B cell (primary cell): ENCODE measurements at regions not wholly inside any gene's neighbourhood (a gene's known extent, or its start where the extent isn't known, plus 50 kb on each side); places are given as distances from the start of the nearest gene placed in this dataset.

Experiments
- ATAC-seq: fragments of 200-7000 bp; cut with Tn5 transposase; one replicate; pipeline ENCODE4 v1.10.0; 2021; ENCODE audit warnings: low read depth, mild to moderate bottlenecking, moderate number of reproducible peaks, moderate library complexity
- CTCF ChIA-PET: fragments of 350-600 bp; sonication (Branson Sonifier 250); formaldehyde crosslinking; loops from one replicate; lab custom pipeline; 2021; ENCODE audit warnings: antibody characterized with exemption, inconsistent platforms; lab: Charles Lee
- POLR2A ChIA-PET: fragments of 350-600 bp; sonication (Branson Sonifier 250); formaldehyde crosslinking; loops from one replicate; lab custom pipeline; 2021; ENCODE audit warnings: antibody characterized with exemption; lab: Charles Lee
- DNase-seq: peaks from one replicate; pipeline ENCODE4 v3.0.0; 2013
- H2AFZ ChIP-seq: 2 replicates; pipeline ENCODE4 v1.6.1; 2012; ENCODE audit warnings: mild to moderate bottlenecking, low read depth, low read length; ENCODE audit not compliant: insufficient read depth, poor library complexity, severe bottlenecking
- H3K27ac ChIP-seq, 2 donors: 1 replicate in 1 of 2; 2 replicates in 1 of 2; pipeline ENCODE4 v1.5.1; 2012 to 2013; ENCODE audit warnings: low read length in 2 of 2, mild to moderate bottlenecking in 2 of 2, moderate library complexity in 1 of 2
- H3K27me3 ChIP-seq, 4 experiments: fragments of 200-600 bp in 1 of 4; sonication (generic) in 1 of 4; replicated peaks in 1 of 4; 1 replicate in 2 of 4; 2 replicates in 2 of 4; pipeline versions ENCODE4 v1.6.1 to v1.7.0; 2013 to 2016; ENCODE audit warnings: low read length in 3 of 4, mild to moderate bottlenecking in 2 of 4, mixed read lengths in 1 of 4, moderate library complexity in 1 of 4; ENCODE audit not compliant: insufficient read depth in 4 of 4, control insufficient read depth in 3 of 4; ENCODE audit errors: control extremely low read depth in 1 of 4
- H3K36me3 ChIP-seq, 2 experiments: replicated peaks in 1 of 2; 1 replicate in 1 of 2; 2 replicates in 1 of 2; pipeline versions ENCODE4 v1.6.1 to v1.7.1; 2013; ENCODE audit warnings: low read length in 1 of 2; ENCODE audit not compliant: insufficient read depth in 2 of 2, control insufficient read depth in 1 of 2; ENCODE audit errors: control extremely low read depth in 1 of 2, extremely low read depth in 1 of 2
- H3K4me1 ChIP-seq, 2 donors: fragments of 200-600 bp in 1 of 2; sonication (generic) in 1 of 2; 1 replicate in 1 of 2; 2 replicates in 1 of 2; pipeline versions ENCODE4 v1.5.1 to v1.6.1; 2013 to 2017; ENCODE audit warnings: low read length in 2 of 2; ENCODE audit not compliant: control insufficient read depth in 2 of 2, insufficient read depth in 2 of 2
- H3K4me2 ChIP-seq: replicated peaks from 2 replicates; pipeline ENCODE3; 2012; ENCODE audit warnings: mild to moderate bottlenecking, low read depth, low read length; ENCODE audit not compliant: poor library complexity, severe bottlenecking
- H3K4me3 ChIP-seq, 5 experiments: fragments of 200-600 bp in 1 of 5; sonication (generic) in 1 of 5; 1 replicate in 3 of 5; 2 replicates in 2 of 5; pipeline versions ENCODE4 v1.5.1 to v1.7.0; 2011 to 2016; ENCODE audit warnings: low read length in 4 of 5, mild to moderate bottlenecking in 4 of 5, low read depth in 2 of 5, control low read depth in 1 of 5, moderate library complexity in 1 of 5; ENCODE audit not compliant: insufficient read depth in 1 of 5; ENCODE audit errors: control extremely low read depth in 1 of 5, extremely low read depth in 1 of 5
- H3K79me2 ChIP-seq: fragments of 200-600 bp; sonication (generic); one replicate; pipeline ENCODE4 v1.6.0; 2016; ENCODE audit warnings: low read length; ENCODE audit not compliant: control insufficient read depth, insufficient read depth
- H3K9ac ChIP-seq: fragments of 200-600 bp; sonication (generic); 2 replicates; pipeline ENCODE4 v1.6.1; 2017; ENCODE audit warnings: mild to moderate bottlenecking, low read length, moderate library complexity
- H3K9me3 ChIP-seq, 3 donors: one replicate each; pipeline versions ENCODE4 v1.6.1 to v1.7.1; 2013; ENCODE audit warnings: low read length in 2 of 3; ENCODE audit not compliant: control insufficient read depth in 2 of 3, insufficient read depth in 1 of 3; ENCODE audit errors: control extremely low read depth in 1 of 3
- H4K20me1 ChIP-seq: 2 replicates; pipeline ENCODE4 v1.6.0; 2012; ENCODE audit warnings: mild to moderate bottlenecking, low read length; ENCODE audit not compliant: insufficient read depth, control insufficient read depth, poor library complexity, severe bottlenecking
- H3K27ac Mint-ChIP-seq: one replicate; pipeline ENCODE4 v1.8.0; 2021; ENCODE audit warnings: mixed read lengths
- H3K27me3 Mint-ChIP-seq: one replicate; pipeline ENCODE4 v1.8.0; 2021; ENCODE audit warnings: mixed read lengths
- H3K4me1 Mint-ChIP-seq: one replicate; pipeline ENCODE4 v1.8.0; 2021; ENCODE audit warnings: mixed read lengths
- H3K4me3 Mint-ChIP-seq: one replicate; pipeline ENCODE4 v1.8.0; 2021; ENCODE audit warnings: mixed read lengths
- H3K9me3 Mint-ChIP-seq: one replicate; pipeline ENCODE4 v1.8.0; 2022; ENCODE audit warnings: mixed read lengths; ENCODE audit not compliant: insufficient read depth
- CTCF ChIP-seq: fragments of 200-600 bp; IDR thresholded peaks from one replicate; pipeline ENCODE4 v1.8.0; 2022; ENCODE audit warnings: antibody characterized with exemption, mild to moderate bottlenecking
- EZH2 ChIP-seq: IDR thresholded peaks from 2 replicates; pipeline ENCODE4 v1.6.1; 2012; ENCODE audit warnings: borderline replicate concordance, low read depth, mild to moderate bottlenecking, moderate library complexity, low read length; ENCODE audit not compliant: insufficient read depth, poor library complexity, severe bottlenecking
- WGBS: methylation state at CpG from one replicate; pipeline ENCODE4 v1.1.5; 2013; ENCODE audit warnings: missing lambda C conversion rate; ENCODE audit not compliant: insufficient coverage; 5-methylcytosine and 5-hydroxymethylcytosine counted together
- intact Hi-C: fragments of 100-400 bp; cut with micrococcal nuclease; formaldehyde crosslinking; loops from one replicate; pipeline ENCODE4 v1.10.0; 2022

- Mint-ChIP-seq H3K9me3 (no peaks in the 10 kb centered on the region), H3K27me3 (no peaks in the 10 kb centered on the region), H3K4me1 (no peaks in the 10 kb centered on the region), H3K4me3 (no peak overlapping the region), H3K27ac (no peak overlapping the region)
- intact Hi-C loops, result no loop called here
- no peak overlapping the region for H3K9ac ChIP-seq
- ChIA-PET POLR2A (no interaction called here), CTCF (no interaction called here)
- H3K79me2 ChIP-seq, result no peaks in the 10 kb centered on the region
- H3K36me3 ChIP-seq, result no peaks in the 10 kb centered on the region
- WGBS, result no CpG with 5 or more reads among the region's 2 CpGs
- ATAC-seq, result no peak
- no peak overlapping the region for H3K4me3 ChIP-seq
- no peaks in the 10 kb centered on the region for H4K20me1 ChIP-seq
- peaks cover 0 to 1% (median 0%) of the 10 kb centered on the region in 3 donors for H3K9me3 ChIP-seq
- no peak for DNase-seq
- no peaks in the 10 kb centered on the region for H3K27me3 ChIP-seq
- TF ChIP-seq EZH2 (no peak), CTCF (no peak)
- no peak overlapping the region for H2AFZ ChIP-seq
- no peak overlapping the region for H3K27ac ChIP-seq
- no peaks in the 10 kb centered on the region for H3K4me1 ChIP-seq
- no peak overlapping the region for H3K4me2 ChIP-seq
Measured at GRCh38 chr14:40368314-40368713, 936.1 kb upstream of the FBXO33 start.

DNA sequence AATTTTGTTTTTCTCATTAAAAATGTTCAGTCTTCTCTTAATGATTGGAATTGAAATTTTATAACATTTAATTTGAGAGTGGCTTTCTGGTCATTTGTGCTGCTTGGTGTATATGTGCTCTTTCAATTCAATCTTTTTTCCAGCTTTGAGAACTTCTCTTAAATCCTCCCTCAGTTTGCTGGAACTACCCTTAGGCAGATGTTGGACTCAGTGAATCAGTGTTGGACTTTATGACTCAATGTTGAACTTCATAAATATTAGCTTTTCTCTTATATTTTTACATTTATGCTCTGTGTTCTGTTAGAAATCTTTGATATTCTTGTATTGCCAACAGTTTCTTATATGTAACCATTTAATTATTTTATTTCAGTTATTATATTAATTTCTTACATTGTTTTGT lies 935.5 kb upstream of the FBXO33 start:
- DNase-seq, result no peak
- H3K27ac Mint-ChIP-seq, result no peak overlapping the region
- POLR2A ChIA-PET, result no interaction called here

More for the DNA sequence above, 935.5 kb upstream of the FBXO33 start:
- CTCF ChIA-PET, result no interaction called here
- H4K20me1 ChIP-seq, result no peaks in the 10 kb centered on the region
- Mint-ChIP-seq H3K27me3 (no peaks in the 10 kb centered on the region), H3K4me3 (no peak overlapping the region), H3K4me1 (no peaks in the 10 kb centered on the region), H3K9me3 (no peaks in the 10 kb centered on the region)
- H3K79me2 ChIP-seq, result no peaks in the 10 kb centered on the region
- peaks cover 0 to 1% (median 0%) of the 10 kb centered on the region in 3 donors for H3K9me3 ChIP-seq
- TF ChIP-seq CTCF (no peak), EZH2 (no peak)
- intact Hi-C loops, result no loop called here
- H3K27me3 ChIP-seq, result no peaks in the 10 kb centered on the region
- no peak overlapping the region for H3K4me2 ChIP-seq
- H3K9ac ChIP-seq, result no peak overlapping the region
- H3K27ac ChIP-seq, result no peak overlapping the region
- no peak overlapping the region for H3K4me3 ChIP-seq
- H3K4me1 ChIP-seq, result no peaks in the 10 kb centered on the region
- ATAC-seq, result no peak
- no peak overlapping the region for H2AFZ ChIP-seq
- no peaks in the 10 kb centered on the region for H3K36me3 ChIP-seq
